Osteocyte (in vitro differentiated cells): ENCODE measurements at regions not wholly inside any gene's neighbourhood (a gene's known extent, or its start where the extent isn't known, plus 50 kb on each side); places are given as distances from the start of the nearest gene placed in this dataset.
"Not testable (repeated sequence)": the region's sequence is repeated elsewhere in the genome, so short reads cannot be mapped to it uniquely, and the experiment has no call there.

ENCODE experiments used
- DNase-seq: peaks from one replicate; pipeline ENCODE4 v3.0.0; 2021; ENCODE audit warnings: mixed read lengths; ENCODE audit not compliant: unreplicated experiment; ENCODE audit errors: extremely low spot score
- H3K27ac Mint-ChIP-seq: one replicate; pipeline ENCODE4 v1.8.0; 2021; ENCODE audit warnings: mild to moderate bottlenecking, mixed read lengths; ENCODE audit not compliant: unreplicated experiment
- H3K27me3 Mint-ChIP-seq: one replicate; pipeline ENCODE4 v1.8.0; 2021; ENCODE audit warnings: mixed read lengths; ENCODE audit not compliant: unreplicated experiment
- H3K36me3 Mint-ChIP-seq: one replicate; pipeline ENCODE4 v1.8.0; 2021; ENCODE audit warnings: mixed read lengths; ENCODE audit not compliant: unreplicated experiment
- H3K4me1 Mint-ChIP-seq: one replicate; pipeline ENCODE4 v1.8.0; 2021; ENCODE audit warnings: mixed read lengths; ENCODE audit not compliant: unreplicated experiment
- H3K4me3 Mint-ChIP-seq: one replicate; pipeline ENCODE4 v1.8.0; 2021; ENCODE audit warnings: mild to moderate bottlenecking, moderate library complexity, mixed read lengths; ENCODE audit not compliant: unreplicated experiment
- H3K9me3 Mint-ChIP-seq: one replicate; pipeline ENCODE4 v1.8.0; 2021; ENCODE audit warnings: mixed read lengths; ENCODE audit not compliant: unreplicated experiment
- TF ChIP-seq, protein P1 (sequence below): fragments of 200-600 bp; sonication (generic); IDR thresholded peaks from 2 replicates; pipeline ENCODE4 v1.5.0; 2021; ENCODE audit warnings: antibody characterized with exemption, mild to moderate bottlenecking, moderate library complexity

DNA sequence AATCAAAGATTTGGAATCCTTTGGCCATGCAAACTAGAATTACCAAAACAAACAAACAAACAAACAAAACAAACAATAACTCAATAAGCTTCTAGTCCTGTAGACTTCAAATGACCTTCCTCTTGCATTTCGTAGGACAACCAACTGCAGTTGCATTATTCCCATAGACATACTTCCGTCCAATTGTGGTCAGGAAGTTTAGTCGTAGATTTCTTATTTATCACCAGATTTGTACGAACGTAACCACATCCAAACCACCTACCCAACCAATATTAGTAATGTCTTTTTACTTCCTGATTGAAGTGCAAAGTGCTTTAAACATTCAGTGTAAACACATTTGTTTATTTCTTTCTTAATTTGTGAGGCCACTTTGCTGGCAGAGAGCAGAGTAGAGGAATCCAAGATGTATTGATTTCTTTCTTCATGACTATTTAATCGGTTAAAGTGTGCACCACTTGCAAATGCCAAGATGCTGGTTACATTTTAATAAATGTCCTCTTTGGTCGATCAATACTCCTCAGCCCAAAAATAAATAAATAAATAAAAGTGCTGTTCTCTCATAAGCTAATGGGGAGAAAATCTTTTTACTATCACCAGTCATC lies 1745.6 kb upstream of the CELF4 start:
- no peak overlapping the region for H3K4me3 Mint-ChIP-seq
- H3K4me1 Mint-ChIP-seq = no peaks in the 10 kb centered on the region
- TF ChIP-seq, protein P1, sequence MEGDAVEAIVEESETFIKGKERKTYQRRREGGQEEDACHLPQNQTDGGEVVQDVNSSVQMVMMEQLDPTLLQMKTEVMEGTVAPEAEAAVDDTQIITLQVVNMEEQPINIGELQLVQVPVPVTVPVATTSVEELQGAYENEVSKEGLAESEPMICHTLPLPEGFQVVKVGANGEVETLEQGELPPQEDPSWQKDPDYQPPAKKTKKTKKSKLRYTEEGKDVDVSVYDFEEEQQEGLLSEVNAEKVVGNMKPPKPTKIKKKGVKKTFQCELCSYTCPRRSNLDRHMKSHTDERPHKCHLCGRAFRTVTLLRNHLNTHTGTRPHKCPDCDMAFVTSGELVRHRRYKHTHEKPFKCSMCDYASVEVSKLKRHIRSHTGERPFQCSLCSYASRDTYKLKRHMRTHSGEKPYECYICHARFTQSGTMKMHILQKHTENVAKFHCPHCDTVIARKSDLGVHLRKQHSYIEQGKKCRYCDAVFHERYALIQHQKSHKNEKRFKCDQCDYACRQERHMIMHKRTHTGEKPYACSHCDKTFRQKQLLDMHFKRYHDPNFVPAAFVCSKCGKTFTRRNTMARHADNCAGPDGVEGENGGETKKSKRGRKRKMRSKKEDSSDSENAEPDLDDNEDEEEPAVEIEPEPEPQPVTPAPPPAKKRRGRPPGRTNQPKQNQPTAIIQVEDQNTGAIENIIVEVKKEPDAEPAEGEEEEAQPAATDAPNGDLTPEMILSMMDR = no peak
- H3K27me3 Mint-ChIP-seq = no peaks in the 10 kb centered on the region
- no peak overlapping the region for H3K27ac Mint-ChIP-seq
- DNase-seq = no peak
- no peaks in the 10 kb centered on the region for H3K36me3 Mint-ChIP-seq
- H3K9me3 Mint-ChIP-seq = peaks cover 23% of the 10 kb centered on the region

DNA sequence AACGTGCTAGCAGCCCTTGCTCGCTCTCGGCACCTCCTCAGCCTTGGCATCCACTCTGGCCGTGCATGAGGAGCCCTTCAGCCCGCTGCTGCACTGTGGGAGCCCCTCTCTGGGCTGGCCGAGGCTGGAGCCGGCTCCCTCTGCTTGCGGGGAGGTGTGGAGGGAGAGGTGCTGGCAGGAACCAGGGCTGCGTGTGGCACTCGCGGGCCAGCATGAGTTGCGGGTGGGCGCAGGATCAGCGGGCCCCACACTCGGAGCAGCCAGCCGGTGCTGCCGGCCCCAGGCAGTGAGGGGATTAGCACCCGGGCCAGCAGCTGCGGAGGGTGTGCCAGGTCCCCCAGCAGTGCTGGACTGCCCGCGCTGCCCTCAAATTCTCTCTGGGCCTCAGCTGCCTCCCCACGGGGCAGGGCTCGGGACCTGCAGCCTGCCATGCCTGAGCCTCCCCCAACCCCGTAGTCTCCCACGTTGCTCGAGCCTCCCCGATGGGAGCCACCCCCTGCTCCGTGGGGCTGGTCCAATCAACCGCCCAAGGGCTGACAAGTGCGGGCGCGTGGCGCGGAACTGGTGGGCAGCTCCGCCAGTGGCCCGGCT lies 1743.4 kb upstream of the CELF4 start:
- H3K4me3 Mint-ChIP-seq, DNase-seq, H3K27me3 Mint-ChIP-seq, H3K4me1 Mint-ChIP-seq, H3K27ac Mint-ChIP-seq, H3K36me3 Mint-ChIP-seq: not testable (repeated sequence)
- peaks cover 27% of the 10 kb centered on the region for H3K9me3 Mint-ChIP-seq

DNA sequence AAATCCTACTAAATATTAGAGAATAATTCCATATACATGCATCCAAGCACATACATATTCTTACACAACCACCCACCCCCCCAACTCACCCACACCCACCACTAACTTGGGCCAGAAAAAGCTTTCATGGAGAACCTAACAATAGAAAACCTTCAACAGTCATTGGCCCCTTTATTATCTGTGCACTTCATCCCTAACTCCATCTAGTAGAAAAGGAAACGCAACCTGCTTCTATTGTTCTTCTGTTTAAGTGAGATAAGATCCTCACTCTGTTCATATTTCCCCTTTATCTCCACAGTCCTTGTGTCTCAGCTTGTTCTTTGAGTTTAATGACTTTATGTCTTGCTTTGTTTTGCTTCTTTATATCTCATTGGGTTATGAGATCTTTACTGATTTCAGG lies 1740.2 kb upstream of the CELF4 start:
- no peak overlapping the region for H3K4me3 Mint-ChIP-seq
- H3K27me3 Mint-ChIP-seq = no peaks in the 10 kb centered on the region
- no peak for DNase-seq
- no peaks in the 10 kb centered on the region for H3K4me1 Mint-ChIP-seq
- no peak overlapping the region for H3K27ac Mint-ChIP-seq
- TF ChIP-seq, protein P1 = no peak
- H3K36me3 Mint-ChIP-seq = no peaks in the 10 kb centered on the region
- H3K9me3 Mint-ChIP-seq = peaks cover 20% of the 10 kb centered on the region

DNA sequence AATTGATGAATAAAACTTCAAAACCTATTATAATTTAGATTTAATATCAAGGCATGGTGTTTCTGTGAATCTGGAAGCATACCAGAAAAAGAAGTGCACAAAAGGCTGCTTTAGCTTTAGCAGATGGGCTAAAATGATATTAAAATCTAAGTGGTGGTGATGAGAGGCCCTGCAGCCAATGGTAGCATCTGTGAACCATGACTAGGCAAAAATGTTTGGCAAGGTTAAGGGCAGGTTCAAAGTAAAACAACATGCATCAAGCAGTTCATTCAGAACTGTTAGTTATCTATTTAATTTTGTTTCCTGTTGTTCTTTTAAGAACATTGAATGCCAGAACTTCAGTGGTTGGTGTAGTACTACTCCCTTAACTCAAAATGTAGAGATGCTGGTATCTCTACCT lies 1736.9 kb upstream of the CELF4 start:
- H3K4me3 Mint-ChIP-seq = no peak overlapping the region
- H3K4me1 Mint-ChIP-seq = no peaks in the 10 kb centered on the region
- H3K27me3 Mint-ChIP-seq = no peaks in the 10 kb centered on the region
- H3K27ac Mint-ChIP-seq = no peak overlapping the region
- DNase-seq = no peak
- H3K9me3 Mint-ChIP-seq = peaks cover 13% of the 10 kb centered on the region
- TF ChIP-seq, protein P1 = no peak
- H3K36me3 Mint-ChIP-seq = no peaks in the 10 kb centered on the region

DNA sequence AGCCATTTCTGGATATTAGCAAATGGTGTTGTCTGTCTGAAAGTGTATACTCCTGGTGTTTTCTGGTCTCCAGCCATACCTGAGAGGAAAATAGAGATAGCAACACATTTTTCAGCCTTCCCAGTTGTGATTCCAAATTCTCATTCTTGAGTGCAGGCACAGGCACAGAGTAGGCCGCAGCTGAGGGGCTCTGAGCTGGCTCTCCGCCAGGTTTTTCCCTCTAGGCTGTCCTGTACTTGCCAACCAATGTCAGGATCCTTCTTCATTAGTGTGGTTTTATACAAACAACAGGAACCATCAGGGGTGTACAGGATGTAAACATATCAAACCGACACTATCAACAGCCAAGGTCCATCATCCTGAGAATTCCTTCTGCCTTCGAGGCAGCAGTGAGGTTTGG lies 1733.6 kb upstream of the CELF4 start:
- TF ChIP-seq, protein P1 = no peak
- Mint-ChIP-seq H3K36me3 (no peaks in the 10 kb centered on the region), H3K4me1 (no peaks in the 10 kb centered on the region), H3K27me3 (no peaks in the 10 kb centered on the region), H3K9me3 (peaks cover 12% of the 10 kb centered on the region), H3K4me3 (no peak overlapping the region), H3K27ac (no peak overlapping the region)
- DNase-seq = no peak
